Liver (tissue), 3 donors: ENCODE measurements at regions not wholly inside any gene's neighbourhood (a gene's known extent, or its start where the extent isn't known, plus 50 kb on each side); places are given as distances from the start of the nearest gene placed in this dataset.

Source experiments
- ATF3 ChIP-seq: IDR thresholded peaks from 2 replicates; pipeline ENCODE4 v1.6.1; 2016; ENCODE audit warnings: antibody characterized with exemption
- CTCF ChIP-seq: fragments of 150-350 bp; IDR thresholded peaks from 2 replicates; pipeline ENCODE4 v1.5.1; 2017; ENCODE audit warnings: improper control_type of control experiment, low read depth, low read length; ENCODE audit not compliant: missing input control
- RXRA ChIP-seq, 2 donors: IDR thresholded peaks; 2 replicates each; pipeline ENCODE4 v1.6.1; 2017 to 2018; ENCODE audit warnings: antibody characterized with exemption in 2 of 2, mild to moderate bottlenecking in 1 of 2
- TAF1 ChIP-seq: conservative IDR thresholded peaks from 2 replicates; pipeline ENCODE4 v1.6.1; 2016; ENCODE audit warnings: antibody characterized with exemption, mild to moderate bottlenecking
- YY1 ChIP-seq: IDR thresholded peaks from 2 replicates; pipeline ENCODE4 v1.6.1; 2016; ENCODE audit warnings: antibody characterized with exemption, mild to moderate bottlenecking
- TF ChIP-seq, protein P1 (sequence below): IDR thresholded peaks from 2 replicates; pipeline ENCODE4 v1.6.1; 2016; ENCODE audit warnings: antibody characterized with exemption, mild to moderate bottlenecking
- TF ChIP-seq, protein P2 (sequence below): IDR thresholded peaks from 2 replicates; pipeline ENCODE4 v1.6.1; 2016; ENCODE audit warnings: antibody characterized with exemption
- donor health status: healthy.
- donor health status: healthy.

DNA sequence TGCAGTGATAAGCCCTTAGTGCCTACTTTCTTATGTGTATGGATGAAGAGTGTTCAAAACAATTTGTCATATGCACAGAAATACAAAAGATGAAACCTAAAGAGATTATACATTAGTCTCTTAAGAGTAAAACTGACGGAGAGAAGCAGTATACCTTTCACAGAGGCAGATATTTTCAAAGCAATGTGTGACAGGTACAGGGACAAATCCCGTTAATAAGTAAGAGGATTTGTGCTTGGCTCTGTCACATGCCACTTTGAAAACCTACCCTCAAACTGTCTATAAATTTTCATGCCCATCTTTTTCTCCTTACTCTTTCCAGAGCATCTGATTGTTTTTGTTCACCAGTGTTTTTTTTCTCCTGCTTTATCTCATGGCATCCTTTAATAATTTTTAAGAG, 741.3 kb upstream of the MMS22L start:
- TF ChIP-seq CTCF (no peak), YY1 (no peak), TAF1 (no peak), ATF3 (no peak), RXRA (IDR thresholded peaks at IDR 0.05) (no peak)
- TF ChIP-seq, protein P1, sequence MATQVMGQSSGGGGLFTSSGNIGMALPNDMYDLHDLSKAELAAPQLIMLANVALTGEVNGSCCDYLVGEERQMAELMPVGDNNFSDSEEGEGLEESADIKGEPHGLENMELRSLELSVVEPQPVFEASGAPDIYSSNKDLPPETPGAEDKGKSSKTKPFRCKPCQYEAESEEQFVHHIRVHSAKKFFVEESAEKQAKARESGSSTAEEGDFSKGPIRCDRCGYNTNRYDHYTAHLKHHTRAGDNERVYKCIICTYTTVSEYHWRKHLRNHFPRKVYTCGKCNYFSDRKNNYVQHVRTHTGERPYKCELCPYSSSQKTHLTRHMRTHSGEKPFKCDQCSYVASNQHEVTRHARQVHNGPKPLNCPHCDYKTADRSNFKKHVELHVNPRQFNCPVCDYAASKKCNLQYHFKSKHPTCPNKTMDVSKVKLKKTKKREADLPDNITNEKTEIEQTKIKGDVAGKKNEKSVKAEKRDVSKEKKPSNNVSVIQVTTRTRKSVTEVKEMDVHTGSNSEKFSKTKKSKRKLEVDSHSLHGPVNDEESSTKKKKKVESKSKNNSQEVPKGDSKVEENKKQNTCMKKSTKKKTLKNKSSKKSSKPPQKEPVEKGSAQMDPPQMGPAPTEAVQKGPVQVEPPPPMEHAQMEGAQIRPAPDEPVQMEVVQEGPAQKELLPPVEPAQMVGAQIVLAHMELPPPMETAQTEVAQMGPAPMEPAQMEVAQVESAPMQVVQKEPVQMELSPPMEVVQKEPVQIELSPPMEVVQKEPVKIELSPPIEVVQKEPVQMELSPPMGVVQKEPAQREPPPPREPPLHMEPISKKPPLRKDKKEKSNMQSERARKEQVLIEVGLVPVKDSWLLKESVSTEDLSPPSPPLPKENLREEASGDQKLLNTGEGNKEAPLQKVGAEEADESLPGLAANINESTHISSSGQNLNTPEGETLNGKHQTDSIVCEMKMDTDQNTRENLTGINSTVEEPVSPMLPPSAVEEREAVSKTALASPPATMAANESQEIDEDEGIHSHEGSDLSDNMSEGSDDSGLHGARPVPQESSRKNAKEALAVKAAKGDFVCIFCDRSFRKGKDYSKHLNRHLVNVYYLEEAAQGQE: no peak
- TF ChIP-seq, protein P2, sequence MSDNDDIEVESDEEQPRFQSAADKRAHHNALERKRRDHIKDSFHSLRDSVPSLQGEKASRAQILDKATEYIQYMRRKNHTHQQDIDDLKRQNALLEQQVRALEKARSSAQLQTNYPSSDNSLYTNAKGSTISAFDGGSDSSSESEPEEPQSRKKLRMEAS: no peak
